SK-N-SH treated with all-trans-retinoic acid at 6 μM for 48 hours (cell line): ENCODE measurements at regions not wholly inside any gene's neighbourhood (a gene's known extent, or its start where the extent isn't known, plus 50 kb on each side); places are given as distances from the start of the nearest gene placed in this dataset.

Source experiments
- ATAC-seq: fragments of 200-7000 bp; cut with Tn5 transposase; 3 replicates; pipeline ENCODE4 v1.9.1; 2020; ENCODE audit warnings: mild to moderate bottlenecking, moderate library complexity
- ARNTL ChIP-seq: fragments of 450-650 bp; formaldehyde crosslinking; IDR thresholded peaks from 2 replicates; pipeline ENCODE4 v1.5.0; 2020; ENCODE audit warnings: low read depth, mild to moderate bottlenecking, moderate library complexity, borderline replicate concordance
- BACH2 ChIP-seq: fragments of 250-450 bp; sonication (Bioruptor Pico); IDR thresholded peaks from 2 replicates; pipeline ENCODE4 v1.9.0; 2021; ENCODE audit warnings: mild to moderate bottlenecking, borderline replicate concordance
- CSDC2 ChIP-seq: fragments of 250-450 bp; sonication (Bioruptor Pico); IDR thresholded peaks from 2 replicates; pipeline ENCODE4 v1.5.0; 2020; ENCODE audit warnings: mild to moderate bottlenecking, moderate library complexity
- ESRRG ChIP-seq: fragments of 250-450 bp; sonication (Bioruptor Pico); IDR thresholded peaks from 2 replicates; pipeline ENCODE4 v1.6.1; 2021; ENCODE audit warnings: mild to moderate bottlenecking
- GLIS3 ChIP-seq: fragments of 250-450 bp; sonication (Bioruptor Pico); IDR thresholded peaks from 2 replicates; pipeline ENCODE4 v1.5.0; 2020; ENCODE audit warnings: mild to moderate bottlenecking, moderate library complexity
- ISL1 ChIP-seq: fragments of 250-450 bp; sonication (Bioruptor Pico); IDR thresholded peaks from 2 replicates; pipeline ENCODE4 v2.1.2; 2022; ENCODE audit warnings: mild to moderate bottlenecking, moderate library complexity
- OSR1 ChIP-seq: fragments of 250-450 bp; sonication (Bioruptor Pico); IDR thresholded peaks from 2 replicates; pipeline ENCODE4 v1.8.0; 2022; ENCODE audit warnings: moderate library complexity, mild to moderate bottlenecking, inconsistent platforms
- POU6F1 ChIP-seq: fragments of 250-450 bp; sonication (Bioruptor Pico); IDR thresholded peaks from 2 replicates; pipeline ENCODE4 v1.8.0; 2021; ENCODE audit warnings: low read depth, mild to moderate bottlenecking, moderate library complexity, borderline replicate concordance
- PPARA ChIP-seq: fragments of 250-450 bp; sonication (Bioruptor Pico); IDR thresholded peaks from 2 replicates; pipeline ENCODE4 v1.5.0; 2020; ENCODE audit warnings: mild to moderate bottlenecking, borderline replicate concordance
- RARB ChIP-seq: fragments of 250-450 bp; sonication (Bioruptor Pico); IDR thresholded peaks from 2 replicates; pipeline ENCODE4 v1.8.0; 2021; ENCODE audit warnings: mild to moderate bottlenecking, moderate library complexity
- SNAI2 ChIP-seq: fragments of 250-450 bp; sonication (Bioruptor Pico); IDR thresholded peaks from 2 replicates; pipeline ENCODE4 v1.5.0; 2020; ENCODE audit warnings: mild to moderate bottlenecking, moderate library complexity
- TCF4 ChIP-seq: fragments of 250-450 bp; sonication (Bioruptor Pico); IDR thresholded peaks from 2 replicates; pipeline ENCODE4 v1.8.0; 2021; ENCODE audit warnings: mild to moderate bottlenecking, moderate library complexity, borderline replicate concordance
- ZC3H10 ChIP-seq: fragments of 250-450 bp; sonication (Bioruptor Pico); IDR thresholded peaks from 2 replicates; pipeline ENCODE4 v1.5.1; 2021; ENCODE audit warnings: mild to moderate bottlenecking, moderate library complexity
- ZFP3 ChIP-seq: fragments of 250-450 bp; sonication (Bioruptor Pico); IDR thresholded peaks from 2 replicates; pipeline ENCODE4 v1.5.0; 2020; ENCODE audit warnings: mild to moderate bottlenecking, moderate library complexity
- ZFP30 ChIP-seq: fragments of 450-650 bp; formaldehyde crosslinking; IDR thresholded peaks from 2 replicates; pipeline ENCODE4 v1.5.0; 2022; ENCODE audit warnings: mild to moderate bottlenecking, moderate library complexity
- ZNF565 ChIP-seq: fragments of 450-650 bp; formaldehyde crosslinking; conservative IDR thresholded peaks from 2 replicates; pipeline ENCODE4 v1.5.0; 2020; ENCODE audit warnings: low read depth, mild to moderate bottlenecking, moderate library complexity
- ZNF70 ChIP-seq: fragments of 450-650 bp; formaldehyde crosslinking; IDR thresholded peaks from 2 replicates; pipeline ENCODE4 v1.5.0; 2020; ENCODE audit warnings: mild to moderate bottlenecking, moderate library complexity
- ZNF8 ChIP-seq: fragments of 450-650 bp; formaldehyde crosslinking; IDR thresholded peaks from 2 replicates; pipeline ENCODE4 v1.5.0; 2020; ENCODE audit warnings: mild to moderate bottlenecking, moderate library complexity
- TF ChIP-seq, protein P1 (sequence below): fragments of 250-450 bp; sonication (Bioruptor Pico); IDR thresholded peaks from 2 replicates; pipeline ENCODE4 v1.5.0; 2020; ENCODE audit warnings: mild to moderate bottlenecking, moderate library complexity
- TF ChIP-seq, protein P2 (sequence below): fragments of 250-450 bp; sonication (Bioruptor Pico); IDR thresholded peaks from 2 replicates; pipeline ENCODE4 v1.8.0; 2020; ENCODE audit warnings: mild to moderate bottlenecking, moderate library complexity, borderline replicate concordance
- TF ChIP-seq, protein P3 (sequence below): fragments of 250-450 bp; sonication (Bioruptor Pico); IDR thresholded peaks from 2 replicates; pipeline ENCODE4 v1.5.1; 2020; ENCODE audit warnings: low read depth, mild to moderate bottlenecking, moderate library complexity

- no peak for TF ChIP-seq ESRRG (CRISPR knock-in tag)
- no peak for TF ChIP-seq GLIS3 (CRISPR knock-in tag)
- no peak for TF ChIP-seq PPARA (CRISPR knock-in tag)
- TF ChIP-seq, protein P1, sequence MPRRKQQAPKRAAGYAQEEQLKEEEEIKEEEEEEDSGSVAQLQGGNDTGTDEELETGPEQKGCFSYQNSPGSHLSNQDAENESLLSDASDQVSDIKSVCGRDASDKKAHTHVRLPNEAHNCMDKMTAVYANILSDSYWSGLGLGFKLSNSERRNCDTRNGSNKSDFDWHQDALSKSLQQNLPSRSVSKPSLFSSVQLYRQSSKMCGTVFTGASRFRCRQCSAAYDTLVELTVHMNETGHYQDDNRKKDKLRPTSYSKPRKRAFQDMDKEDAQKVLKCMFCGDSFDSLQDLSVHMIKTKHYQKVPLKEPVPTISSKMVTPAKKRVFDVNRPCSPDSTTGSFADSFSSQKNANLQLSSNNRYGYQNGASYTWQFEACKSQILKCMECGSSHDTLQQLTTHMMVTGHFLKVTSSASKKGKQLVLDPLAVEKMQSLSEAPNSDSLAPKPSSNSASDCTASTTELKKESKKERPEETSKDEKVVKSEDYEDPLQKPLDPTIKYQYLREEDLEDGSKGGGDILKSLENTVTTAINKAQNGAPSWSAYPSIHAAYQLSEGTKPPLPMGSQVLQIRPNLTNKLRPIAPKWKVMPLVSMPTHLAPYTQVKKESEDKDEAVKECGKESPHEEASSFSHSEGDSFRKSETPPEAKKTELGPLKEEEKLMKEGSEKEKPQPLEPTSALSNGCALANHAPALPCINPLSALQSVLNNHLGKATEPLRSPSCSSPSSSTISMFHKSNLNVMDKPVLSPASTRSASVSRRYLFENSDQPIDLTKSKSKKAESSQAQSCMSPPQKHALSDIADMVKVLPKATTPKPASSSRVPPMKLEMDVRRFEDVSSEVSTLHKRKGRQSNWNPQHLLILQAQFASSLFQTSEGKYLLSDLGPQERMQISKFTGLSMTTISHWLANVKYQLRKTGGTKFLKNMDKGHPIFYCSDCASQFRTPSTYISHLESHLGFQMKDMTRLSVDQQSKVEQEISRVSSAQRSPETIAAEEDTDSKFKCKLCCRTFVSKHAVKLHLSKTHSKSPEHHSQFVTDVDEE: no peak
- TF ChIP-seq ARNTL (CRISPR knock-in tag): no peak
- TF ChIP-seq ZFP30 (CRISPR knock-in tag): no peak
- no peak for TF ChIP-seq OSR1 (CRISPR knock-in tag)
- peak; percentile 96 for ATAC-seq
Measured at GRCh38 chr2:237171396-237171795, 85.7 kb downstream of the COPS8 start.

DNA sequence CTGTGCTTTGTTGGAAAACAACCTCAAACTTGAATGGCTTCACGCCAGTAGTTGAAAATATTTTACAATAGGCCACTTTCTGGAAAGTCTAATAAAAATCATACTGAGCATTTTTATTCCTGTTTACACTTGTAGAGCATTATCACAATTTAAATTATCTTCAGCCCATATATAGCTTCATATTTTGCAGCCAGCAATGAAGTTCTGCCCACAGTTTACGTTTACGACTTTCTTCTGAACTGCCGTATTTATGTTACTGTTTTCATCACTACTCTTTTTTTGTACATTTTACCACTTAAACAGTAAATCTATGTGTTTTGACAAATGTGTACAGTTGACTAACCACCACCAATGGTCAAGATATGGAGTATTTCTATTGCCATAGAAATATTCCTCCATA is 86.2 kb downstream of the COPS8 start:
- peak; percentile 29 for ATAC-seq
- TF ChIP-seq, protein P1: no peak
- no peak for TF ChIP-seq POU6F1 (CRISPR knock-in tag)
- no peak for TF ChIP-seq ZFP30 (CRISPR knock-in tag)
- no peak for TF ChIP-seq BACH2 (CRISPR knock-in tag)
- TF ChIP-seq ISL1 (CRISPR knock-in tag): no peak
- no peak for TF ChIP-seq GLIS3 (CRISPR knock-in tag)
- TF ChIP-seq SNAI2 (CRISPR knock-in tag): no peak
- TF ChIP-seq ZNF565 (CRISPR knock-in tag): no peak
- TF ChIP-seq, protein P2, sequence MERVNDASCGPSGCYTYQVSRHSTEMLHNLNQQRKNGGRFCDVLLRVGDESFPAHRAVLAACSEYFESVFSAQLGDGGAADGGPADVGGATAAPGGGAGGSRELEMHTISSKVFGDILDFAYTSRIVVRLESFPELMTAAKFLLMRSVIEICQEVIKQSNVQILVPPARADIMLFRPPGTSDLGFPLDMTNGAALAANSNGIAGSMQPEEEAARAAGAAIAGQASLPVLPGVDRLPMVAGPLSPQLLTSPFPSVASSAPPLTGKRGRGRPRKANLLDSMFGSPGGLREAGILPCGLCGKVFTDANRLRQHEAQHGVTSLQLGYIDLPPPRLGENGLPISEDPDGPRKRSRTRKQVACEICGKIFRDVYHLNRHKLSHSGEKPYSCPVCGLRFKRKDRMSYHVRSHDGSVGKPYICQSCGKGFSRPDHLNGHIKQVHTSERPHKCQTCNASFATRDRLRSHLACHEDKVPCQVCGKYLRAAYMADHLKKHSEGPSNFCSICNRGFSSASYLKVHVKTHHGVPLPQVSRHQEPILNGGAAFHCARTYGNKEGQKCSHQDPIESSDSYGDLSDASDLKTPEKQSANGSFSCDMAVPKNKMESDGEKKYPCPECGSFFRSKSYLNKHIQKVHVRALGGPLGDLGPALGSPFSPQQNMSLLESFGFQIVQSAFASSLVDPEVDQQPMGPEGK (CRISPR knock-in tag): no peak
- TF ChIP-seq ZFP3 (CRISPR knock-in tag): no peak
- TF ChIP-seq ZNF70 (CRISPR knock-in tag): no peak
- TF ChIP-seq ZNF8: no peak
- TF ChIP-seq ARNTL (CRISPR knock-in tag): no peak
- TF ChIP-seq CSDC2 (CRISPR knock-in tag): no peak

- ATAC-seq: no peak
- no peak for TF ChIP-seq GLIS3 (CRISPR knock-in tag)
- no peak for TF ChIP-seq SNAI2 (CRISPR knock-in tag)
- no peak for TF ChIP-seq TCF4 (CRISPR knock-in tag)
- no peak for TF ChIP-seq ZC3H10
- TF ChIP-seq ZNF70 (CRISPR knock-in tag): no peak
- TF ChIP-seq, protein P2 (CRISPR knock-in tag): no peak
- TF ChIP-seq ESRRG (CRISPR knock-in tag): no peak
- TF ChIP-seq ZFP3 (CRISPR knock-in tag): no peak
- no peak for TF ChIP-seq ZNF8
- TF ChIP-seq BACH2 (CRISPR knock-in tag): no peak
- TF ChIP-seq ISL1 (CRISPR knock-in tag): no peak
- no peak for TF ChIP-seq RARB
- TF ChIP-seq PPARA (CRISPR knock-in tag): no peak
- TF ChIP-seq ARNTL (CRISPR knock-in tag): no peak
- TF ChIP-seq, protein P3, sequence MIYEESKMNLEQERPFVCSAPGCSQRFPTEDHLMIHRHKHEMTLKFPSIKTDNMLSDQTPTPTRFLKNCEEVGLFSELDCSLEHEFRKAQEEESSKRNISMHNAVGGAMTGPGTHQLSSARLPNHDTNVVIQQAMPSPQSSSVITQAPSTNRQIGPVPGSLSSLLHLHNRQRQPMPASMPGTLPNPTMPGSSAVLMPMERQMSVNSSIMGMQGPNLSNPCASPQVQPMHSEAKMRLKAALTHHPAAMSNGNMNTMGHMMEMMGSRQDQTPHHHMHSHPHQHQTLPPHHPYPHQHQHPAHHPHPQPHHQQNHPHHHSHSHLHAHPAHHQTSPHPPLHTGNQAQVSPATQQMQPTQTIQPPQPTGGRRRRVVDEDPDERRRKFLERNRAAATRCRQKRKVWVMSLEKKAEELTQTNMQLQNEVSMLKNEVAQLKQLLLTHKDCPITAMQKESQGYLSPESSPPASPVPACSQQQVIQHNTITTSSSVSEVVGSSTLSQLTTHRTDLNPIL: no peak
Measured at GRCh38 chr2:237177052-237177451, 91.4 kb downstream of the COPS8 start.
